ENCODE measurements at regions not wholly inside any gene's neighbourhood (a gene's known extent, or its start where the extent isn't known, plus 50 kb on each side); places are given as distances from the start of the nearest gene placed in this dataset.

- DNase-seq, result no peak
Observed at GRCh38 chr10:131424836-131425491, 113.4 kb upstream of the TCERG1L start.

GRCh38 chr10:131425752-131426533 is 114.4 kb upstream of the TCERG1L start:
- DNase-seq, result no peak

- no peak for DNase-seq
Observed at GRCh38 chr10:131426534-131426898, 115.0 kb upstream of the TCERG1L start.

- no peak for DNase-seq
Observed at GRCh38 chr10:131427281-131427680, 115.8 kb upstream of the TCERG1L start.

GRCh38 chr10:131427901-131428300 is 116.4 kb upstream of the TCERG1L start:
- DNase-seq, result no peak

- no peak for DNase-seq
Observed at GRCh38 chr10:131429141-131429540, 117.6 kb upstream of the TCERG1L start.

GRCh38 chr10:131429942-131430341 is 118.4 kb upstream of the TCERG1L start:
- no peak for DNase-seq

- DNase-seq, result no peak
Observed at GRCh38 chr10:131430716-131431412, 119.3 kb upstream of the TCERG1L start.

- DNase-seq, result no peak
Observed at GRCh38 chr10:131431533-131431932, 120.0 kb upstream of the TCERG1L start.

GRCh38 chr10:131431978-131432690 is 120.6 kb upstream of the TCERG1L start:
- no peak for DNase-seq

- no peak for DNase-seq
Observed at GRCh38 chr10:131433568-131433967, 122.0 kb upstream of the TCERG1L start.

- no peak for DNase-seq
Observed at GRCh38 chr10:131435232-131435631, 123.7 kb upstream of the TCERG1L start.

- DNase-seq, result no peak
Observed at GRCh38 chr10:131435760-131436457, 124.4 kb upstream of the TCERG1L start.

GRCh38 chr10:131436458-131436857 is 124.9 kb upstream of the TCERG1L start:
- peak in 20 of 58 donors; percentile 3 to 62 (median 16) for DNase-seq

GRCh38 chr10:131437556-131438475 is 126.3 kb upstream of the TCERG1L start:
- DNase-seq, result peak in 39 of 58 donors; percentile 7 to 69 (median 34)

GRCh38 chr10:131438665-131439064 is 127.1 kb upstream of the TCERG1L start:
- no peak for DNase-seq

GRCh38 chr10:131439705-131440104 is 128.2 kb upstream of the TCERG1L start:
- DNase-seq, result no peak

GRCh38 chr10:131440405-131441360 is 129.2 kb upstream of the TCERG1L start:
- DNase-seq, result no peak

- no peak for DNase-seq
Observed at GRCh38 chr10:131442271-131442670, 130.8 kb upstream of the TCERG1L start.
